HG03108 (cell line): ENCODE measurements at regions not wholly inside any gene's neighbourhood (a gene's known extent, or its start where the extent isn't known, plus 50 kb on each side); places are given as distances from the start of the nearest gene placed in this dataset.

Experiments used
- ATAC-seq: cut with Tn5 transposase; IDR thresholded peaks from one replicate; pipeline ENCODE4 v1.9.1; 2021; ENCODE audit warnings: moderate library complexity; ENCODE audit not compliant: unreplicated experiment

DNA sequence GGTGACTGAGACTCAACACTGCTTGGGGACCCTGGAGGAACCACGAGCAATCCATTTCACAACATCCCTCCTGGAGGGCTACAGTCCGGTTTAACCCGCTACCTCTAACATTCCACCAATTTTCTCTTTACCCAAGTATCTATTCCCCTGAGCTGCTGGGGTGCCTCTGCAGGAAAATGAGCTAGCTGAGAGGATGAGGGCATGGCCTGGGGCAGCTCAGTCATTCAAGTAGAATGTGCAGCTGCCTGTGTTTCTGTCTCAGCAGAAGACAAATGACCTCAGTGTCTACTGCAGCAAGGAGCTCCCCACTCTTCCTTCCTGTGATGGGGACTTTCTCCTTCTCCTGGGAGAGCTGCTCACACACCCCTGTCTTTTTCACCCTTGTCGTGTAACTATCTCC lies 120.8 kb downstream of the ZNF518B start:
- no peak for ATAC-seq

DNA sequence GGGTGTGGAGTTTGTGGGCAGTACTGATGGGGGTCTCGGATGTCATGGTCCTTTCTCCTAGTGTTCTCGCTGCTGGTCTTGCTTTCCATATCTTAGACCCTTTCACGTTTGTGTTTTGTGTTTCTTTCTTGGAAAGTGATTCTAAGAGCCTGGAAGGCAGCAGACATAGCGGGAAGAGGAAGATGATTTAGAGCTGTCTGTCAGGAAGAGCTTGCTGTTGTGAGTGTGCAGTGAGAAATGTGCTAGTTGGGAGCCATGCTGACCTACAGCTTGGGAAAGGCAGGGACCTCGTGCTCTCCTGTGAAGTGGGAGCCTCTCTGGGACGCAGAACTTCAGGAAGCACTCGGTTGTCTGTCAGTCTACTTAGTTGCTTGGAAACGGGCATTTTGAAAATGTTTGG lies 122.2 kb downstream of the ZNF518B start:
- ATAC-seq: no peak

DNA sequence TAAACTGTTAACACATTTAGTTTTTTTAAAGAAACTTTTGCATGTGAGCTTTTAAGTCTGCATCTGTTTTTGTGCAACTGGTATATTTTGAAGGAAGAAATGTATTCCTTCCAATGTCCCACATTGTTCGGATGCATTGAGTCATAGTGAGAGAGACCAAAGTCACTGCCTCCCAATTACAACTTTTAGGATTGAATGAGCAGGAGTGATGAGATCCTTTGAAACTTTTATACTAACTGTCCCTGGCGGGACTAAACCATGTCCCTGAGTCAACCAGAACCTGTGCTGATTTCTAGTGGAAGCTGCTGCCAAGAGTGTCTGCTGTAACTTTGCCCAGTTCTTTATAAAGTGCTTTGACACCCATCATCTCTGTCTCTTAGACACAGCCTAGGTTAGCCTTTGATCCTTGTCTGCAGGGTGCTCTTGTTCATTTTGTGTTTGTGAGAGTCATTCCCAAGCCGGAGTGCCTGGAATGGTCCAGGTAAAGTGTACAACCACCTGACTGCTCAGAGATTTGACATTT lies 122.7 kb downstream of the ZNF518B start:
- no peak for ATAC-seq

DNA sequence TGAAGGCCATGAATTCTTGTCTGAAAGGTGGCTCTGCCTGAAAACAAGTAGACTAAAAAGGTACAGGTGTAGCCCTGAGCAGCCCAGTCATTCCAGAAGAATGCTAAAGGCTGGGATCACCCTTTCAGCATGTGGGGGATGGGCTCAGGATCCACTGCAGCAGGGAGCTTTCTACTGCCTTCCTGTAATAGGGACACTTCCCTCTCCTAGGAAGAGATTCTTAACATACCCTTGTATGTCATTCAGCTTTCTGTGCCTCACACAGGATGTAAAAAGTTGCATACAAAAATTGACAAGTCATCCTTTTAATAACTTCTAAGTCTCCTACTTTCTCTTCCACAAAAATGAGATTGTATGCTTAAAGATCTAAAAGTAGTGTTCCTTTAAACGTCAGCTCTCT lies 123.3 kb downstream of the ZNF518B start:
- ATAC-seq: no peak

DNA sequence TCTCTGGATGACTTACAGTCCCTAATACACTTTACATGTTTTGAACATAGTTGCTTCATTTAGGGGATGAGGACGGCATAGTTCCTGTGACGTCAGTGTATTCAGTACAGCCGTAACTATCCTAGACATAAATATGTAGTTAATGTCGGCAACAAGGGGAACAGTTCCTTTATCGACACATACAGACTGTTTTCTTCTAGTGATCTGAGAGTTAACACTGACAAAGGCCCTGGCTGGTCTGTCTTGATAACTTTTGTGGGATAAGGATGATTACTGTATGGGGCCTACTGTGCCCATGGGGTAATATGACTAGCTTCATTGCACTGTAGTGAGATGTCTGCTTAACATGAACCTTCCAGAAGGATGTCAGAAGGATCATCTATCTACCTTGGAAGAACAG lies 131.2 kb downstream of the ZNF518B start:
- no peak for ATAC-seq

DNA sequence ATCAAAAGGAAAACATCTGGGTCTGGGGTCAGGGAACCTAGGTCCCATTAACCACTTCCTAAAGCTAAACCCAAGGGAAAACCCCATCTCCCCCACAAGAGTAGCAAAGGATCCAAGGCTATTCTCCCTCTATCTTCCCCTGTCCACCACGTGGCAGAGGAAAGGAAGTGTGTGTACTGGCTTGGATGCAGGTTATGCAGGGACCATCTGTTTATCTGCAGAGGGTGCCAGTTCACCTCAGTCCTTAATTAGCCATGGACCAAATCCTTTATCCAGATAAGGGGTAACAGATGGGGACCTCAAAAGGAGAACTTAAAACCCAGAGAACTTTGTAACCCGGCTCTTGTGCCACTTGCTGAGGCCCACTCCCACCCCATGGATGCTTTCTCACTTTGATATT lies 135.3 kb downstream of the ZNF518B start:
- no peak for ATAC-seq

DNA sequence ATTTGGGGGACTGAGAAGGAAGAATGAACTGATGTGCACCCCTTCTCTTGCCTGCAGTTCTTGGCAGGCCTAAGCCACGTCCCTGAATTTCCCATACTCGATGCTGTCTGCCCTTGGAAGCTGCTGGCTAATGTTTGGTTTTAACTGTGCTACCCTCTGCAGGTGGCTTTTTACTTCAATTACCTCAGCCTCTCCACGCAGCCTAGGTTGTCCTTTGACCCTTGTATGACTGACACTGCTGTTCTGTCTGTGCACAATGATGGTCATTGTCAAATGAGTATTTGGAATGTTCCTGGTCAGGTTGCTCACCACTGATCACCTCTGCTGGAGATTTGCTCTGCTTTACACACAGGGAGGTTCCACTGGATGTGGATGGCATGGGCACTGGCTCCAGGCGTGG lies 137.1 kb downstream of the ZNF518B start:
- no peak for ATAC-seq

DNA sequence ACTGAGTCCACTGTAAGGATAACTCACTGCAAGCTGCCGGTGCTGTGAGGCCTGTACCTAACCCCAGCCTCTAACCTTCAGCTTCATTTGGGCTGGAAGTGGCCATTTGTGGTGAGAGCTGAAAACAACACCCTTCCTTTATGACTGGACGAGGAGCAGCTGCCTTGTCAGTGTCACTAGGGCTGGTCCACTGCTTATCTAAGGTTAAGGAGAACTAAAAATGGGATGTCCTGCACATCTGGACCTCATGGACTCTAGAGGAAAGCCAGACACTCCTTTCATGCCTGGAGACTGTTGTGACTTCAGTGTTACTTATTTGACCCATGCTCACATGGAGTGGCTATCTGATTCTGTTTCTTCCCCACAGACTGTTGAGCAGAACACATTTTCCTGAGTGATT lies 139.9 kb downstream of the ZNF518B start:
- ATAC-seq: no peak

DNA sequence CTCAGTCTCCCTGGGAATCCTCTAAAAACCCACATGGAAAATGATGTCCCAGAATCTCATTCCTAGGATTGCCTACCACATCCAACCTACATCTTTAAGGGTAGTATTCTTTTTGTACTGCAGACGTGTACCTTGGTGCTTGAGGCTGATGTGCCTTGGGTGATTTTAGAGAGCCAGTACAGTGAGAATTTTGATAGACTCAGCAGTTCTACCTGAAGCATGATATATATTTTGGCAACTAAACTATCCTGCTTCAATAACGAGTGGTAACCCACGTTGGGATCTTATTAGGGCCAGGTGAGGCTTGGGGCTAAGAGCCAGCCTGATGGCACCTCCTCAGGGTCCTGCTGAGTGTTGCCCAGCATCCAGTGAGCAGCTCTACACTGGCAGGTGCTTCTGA lies 140.4 kb downstream of the ZNF518B start:
- ATAC-seq: no peak

DNA sequence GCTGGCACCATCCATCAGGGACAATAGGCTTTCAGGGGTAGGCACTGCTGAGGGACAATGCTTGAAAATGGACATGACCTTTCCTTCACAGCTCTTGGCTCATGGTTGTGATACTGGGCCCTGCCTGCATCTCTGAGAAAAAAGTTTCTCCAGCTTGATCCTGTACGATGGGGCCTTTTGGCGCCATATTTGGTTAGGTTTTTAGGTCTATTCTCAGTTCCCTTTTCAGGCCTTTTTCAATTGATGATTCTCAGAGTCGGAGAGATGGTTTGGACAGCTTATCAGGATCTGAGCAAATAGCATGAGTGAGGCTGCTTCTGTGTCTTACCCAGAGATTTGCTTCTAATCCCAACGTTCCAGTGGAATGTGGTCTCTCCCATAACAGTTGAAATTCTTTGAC lies 141.6 kb downstream of the ZNF518B start:
- ATAC-seq: no peak

DNA sequence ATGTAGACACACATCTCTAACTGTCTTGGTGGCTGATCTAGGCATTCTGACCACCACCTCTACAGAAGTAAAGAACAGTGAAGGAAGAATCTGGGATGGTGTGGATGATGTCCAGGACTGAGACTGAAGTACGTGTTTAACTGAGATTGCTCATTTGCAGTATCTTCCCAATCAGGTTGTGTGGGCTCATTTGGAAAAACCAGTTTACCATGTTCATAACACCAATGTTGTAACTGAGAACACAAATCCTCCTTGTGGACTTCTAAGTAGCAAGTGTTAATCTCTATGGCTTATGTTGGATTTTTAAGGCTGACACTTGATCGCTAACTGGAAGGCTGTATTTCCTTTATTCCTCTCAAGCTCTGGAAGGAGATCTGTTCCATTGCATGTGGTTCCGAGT lies 144.7 kb downstream of the ZNF518B start:
- ATAC-seq: no peak

DNA sequence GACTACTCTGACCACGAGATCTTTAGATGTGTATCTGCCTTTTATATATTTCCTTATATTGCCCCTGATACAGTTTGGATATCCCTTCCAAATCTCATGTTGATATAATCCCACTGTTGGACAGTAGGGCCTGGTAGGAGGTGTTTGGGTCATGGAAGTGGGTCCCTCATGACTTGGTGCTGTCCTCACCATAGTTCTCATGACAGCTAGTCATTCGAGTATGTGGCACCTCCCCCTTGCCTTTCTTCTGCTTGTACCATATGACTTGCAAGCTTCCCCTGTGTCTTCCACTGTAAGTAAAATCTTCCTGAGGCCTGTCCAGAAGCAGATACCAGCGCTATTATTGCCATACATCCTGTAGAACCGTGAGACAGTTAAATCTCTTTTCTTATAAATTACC lies 145.3 kb downstream of the ZNF518B start:
- ATAC-seq: no peak

DNA sequence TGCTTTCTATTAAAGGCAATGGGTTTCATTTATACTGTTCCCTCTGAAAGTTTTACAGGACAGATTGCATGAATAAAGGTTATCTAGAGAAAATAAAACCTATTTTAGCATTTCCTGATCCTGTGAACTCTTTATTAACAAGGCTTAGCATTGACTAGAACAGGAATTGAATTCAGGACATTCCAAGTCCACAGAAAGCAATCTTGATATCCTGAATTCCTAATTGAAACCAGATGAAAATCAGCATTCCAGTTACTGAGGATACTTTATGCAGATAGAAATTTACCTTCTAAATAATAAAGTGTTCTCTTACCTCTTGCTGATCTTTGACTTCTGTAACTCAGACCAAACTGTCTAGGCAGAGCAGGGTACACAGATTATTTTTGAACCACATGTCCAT lies 151.4 kb downstream of the ZNF518B start:
- ATAC-seq: no peak

DNA sequence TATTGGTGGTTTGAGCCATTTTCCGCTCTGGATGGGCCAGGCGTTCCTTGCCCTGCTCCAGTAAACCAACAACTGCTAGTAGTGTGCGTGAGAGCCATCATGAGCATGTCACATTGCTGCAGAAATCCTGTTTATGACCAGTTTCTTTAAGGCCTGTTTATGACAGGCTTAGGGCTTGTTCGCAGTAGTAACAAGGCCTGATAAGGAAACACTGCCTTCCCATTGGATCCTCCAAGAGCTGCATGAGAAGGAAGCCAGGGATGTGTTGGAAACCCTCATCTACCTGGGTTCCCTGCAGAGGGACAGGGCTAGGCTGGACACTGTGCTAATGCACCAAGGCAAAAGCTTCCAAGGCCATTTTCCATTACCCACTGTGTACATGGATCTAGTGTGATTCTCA lies 153.9 kb downstream of the ZNF518B start:
- no peak for ATAC-seq

DNA sequence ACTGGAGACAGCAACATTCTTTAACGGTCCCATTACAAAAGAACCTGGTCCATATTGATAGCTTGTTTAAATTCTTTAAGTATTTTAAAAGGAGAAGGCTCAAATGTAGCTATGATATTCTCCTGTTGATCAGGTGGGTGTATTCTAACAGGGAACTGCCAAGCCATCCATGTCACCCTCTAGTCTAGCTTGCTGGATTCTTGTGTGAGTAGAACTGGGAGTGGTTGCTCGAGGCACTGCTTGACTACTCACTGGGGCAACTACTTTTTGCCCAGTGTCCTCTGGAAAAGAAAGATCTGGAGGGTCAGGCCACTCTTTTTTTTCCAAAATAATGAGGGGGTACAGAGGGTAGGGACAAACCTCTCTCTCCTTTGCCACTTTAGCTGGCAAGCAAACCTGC lies 155.1 kb downstream of the ZNF518B start:
- no peak for ATAC-seq

DNA sequence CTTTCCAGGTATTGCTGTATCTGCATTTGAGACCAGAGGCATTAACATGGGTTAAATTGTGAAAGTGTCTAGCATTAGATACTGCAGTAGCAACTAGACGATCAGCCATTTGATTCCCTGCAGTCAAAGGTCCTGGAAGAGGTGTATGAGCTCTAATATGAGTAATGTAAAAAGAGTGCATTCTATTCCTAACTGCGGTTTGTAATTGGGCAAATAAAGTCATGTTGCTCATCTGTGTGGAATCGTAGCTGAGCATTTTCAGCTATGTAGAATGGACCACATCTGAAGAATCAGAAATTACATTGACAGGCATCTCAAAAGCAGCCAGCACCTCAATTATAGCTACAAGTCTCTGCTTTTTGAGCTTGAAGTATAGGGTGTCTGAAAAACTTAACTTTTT lies 157.6 kb downstream of the ZNF518B start:
- ATAC-seq: no peak

DNA sequence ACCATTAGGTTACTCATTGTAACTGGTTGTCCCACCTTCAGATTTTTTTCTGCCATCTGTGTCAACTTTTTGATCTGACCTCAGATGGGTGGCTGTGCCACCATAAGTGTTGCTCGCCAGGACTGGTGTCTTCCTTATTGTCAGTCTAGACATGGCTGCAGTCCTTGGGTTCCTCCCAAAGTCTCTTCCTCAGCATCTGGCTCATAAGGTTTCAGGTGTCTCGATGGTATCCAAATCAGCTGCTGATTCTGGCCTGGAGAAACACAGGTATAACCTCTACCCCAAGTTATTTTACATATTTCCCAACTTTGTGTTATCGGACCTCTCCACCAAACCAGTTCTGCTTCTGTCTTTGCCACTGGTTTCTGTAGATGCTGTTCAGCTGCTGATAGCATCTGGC lies 158.5 kb downstream of the ZNF518B start:
- ATAC-seq: no peak

DNA sequence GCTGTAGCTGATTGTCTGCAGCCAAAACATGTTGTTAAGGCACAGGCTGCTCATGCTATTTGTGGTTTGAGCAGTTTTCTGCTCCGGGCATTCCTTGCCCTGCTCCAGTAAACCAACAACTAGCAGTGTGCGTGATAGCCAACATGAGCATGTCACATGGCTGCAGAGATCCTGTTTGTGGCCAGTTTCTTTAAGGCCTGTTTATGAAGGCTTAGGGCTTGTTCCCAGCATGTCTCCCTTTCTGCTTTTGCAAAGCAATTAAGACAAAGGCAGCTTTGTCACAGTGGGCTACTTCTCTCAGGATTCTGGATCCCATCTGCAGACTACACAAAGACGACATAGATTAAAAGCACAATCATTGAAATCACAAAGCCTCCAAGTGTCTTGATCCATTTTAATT lies 160.5 kb downstream of the ZNF518B start:
- ATAC-seq: no peak

DNA sequence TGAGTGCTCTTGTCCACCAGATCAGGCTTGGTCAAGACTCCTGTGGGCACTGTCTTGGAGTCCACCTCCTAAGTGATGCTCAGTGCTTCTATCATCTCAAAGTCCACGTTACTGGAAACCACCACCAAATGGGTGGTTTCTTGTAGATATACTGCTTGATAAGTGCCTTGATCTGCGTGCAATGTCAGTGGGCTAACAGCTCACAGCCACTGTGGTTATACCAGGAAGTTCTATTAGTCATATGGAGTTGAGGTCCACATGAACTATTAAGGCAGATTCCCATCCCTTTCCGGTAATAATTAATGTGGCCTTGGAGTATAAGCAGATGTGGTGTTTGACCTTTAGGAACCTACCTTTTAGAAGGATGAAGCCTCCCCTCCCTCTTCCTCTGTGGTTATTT lies 161.9 kb downstream of the ZNF518B start:
- ATAC-seq: no peak

DNA sequence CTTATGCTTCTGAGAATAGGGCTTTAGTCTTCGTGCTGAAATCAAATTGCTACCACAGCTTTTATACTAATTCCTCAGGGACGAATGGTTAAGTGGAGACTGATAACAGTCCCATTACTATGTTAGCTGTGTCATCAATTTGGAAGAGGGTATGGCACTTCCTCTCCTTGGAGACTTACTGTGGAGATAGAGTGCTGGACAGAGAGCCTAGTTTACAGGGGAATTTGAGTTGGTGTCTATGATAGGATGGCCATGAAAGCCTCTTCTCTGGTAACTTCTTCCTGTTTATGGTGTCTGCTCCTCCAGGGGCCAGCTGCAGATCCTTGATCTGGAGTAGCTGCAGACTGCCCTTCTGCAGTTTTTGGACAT lies 167.7 kb downstream of the ZNF518B start:
- no peak for ATAC-seq

DNA sequence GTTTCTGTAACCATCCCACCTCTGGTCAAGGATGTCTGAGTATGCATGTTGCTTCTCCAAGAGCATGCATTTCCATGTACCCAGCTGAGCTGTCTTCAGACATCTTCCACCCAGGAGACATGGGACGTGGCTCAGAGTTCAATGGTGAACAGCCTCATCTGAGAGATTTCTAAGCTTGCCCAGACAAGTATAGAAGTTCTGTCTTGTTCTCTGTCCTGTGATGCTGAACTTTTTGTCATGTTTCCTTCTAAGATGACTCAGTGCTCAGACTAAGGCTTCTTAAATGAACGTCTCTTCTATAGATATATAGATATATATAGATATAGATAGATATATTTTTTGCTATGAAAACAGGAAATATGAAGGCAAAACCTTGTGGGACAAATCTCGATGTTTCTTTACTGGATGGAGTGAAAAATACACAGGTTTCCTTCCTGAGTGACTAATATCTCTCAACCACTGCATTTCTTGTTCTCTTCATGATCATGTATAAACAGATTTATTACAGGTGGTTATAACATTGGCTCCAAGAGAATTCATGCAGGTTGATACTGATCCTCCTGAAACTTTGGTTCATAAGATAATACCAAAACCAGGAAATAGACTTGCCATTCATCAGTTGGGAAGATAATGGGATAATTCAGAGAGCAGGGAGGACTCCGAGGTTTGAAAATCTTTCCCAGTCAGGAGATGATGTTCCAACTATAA lies 168.2 kb downstream of the ZNF518B start:
- no peak for ATAC-seq

DNA sequence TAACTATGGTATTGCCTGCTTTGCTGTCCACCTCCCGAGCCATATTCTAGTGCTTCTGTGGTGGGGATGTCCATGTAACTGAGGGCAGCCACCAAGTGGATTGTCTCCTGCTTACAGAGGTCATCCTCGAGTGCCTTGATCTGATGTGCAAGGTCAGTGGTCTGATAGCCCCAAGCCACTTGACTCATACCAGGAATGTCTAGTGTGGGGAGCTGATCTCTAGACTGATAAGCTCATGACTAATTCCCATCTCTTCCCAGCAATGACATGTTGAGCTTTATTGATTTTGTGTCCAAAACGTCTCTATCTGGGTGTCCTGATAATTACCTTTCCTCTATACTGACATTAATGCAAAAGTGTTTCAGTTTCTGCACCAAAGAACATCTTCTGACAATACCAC lies 168.4 kb upstream of the WDR1 start:
- ATAC-seq: no peak

DNA sequence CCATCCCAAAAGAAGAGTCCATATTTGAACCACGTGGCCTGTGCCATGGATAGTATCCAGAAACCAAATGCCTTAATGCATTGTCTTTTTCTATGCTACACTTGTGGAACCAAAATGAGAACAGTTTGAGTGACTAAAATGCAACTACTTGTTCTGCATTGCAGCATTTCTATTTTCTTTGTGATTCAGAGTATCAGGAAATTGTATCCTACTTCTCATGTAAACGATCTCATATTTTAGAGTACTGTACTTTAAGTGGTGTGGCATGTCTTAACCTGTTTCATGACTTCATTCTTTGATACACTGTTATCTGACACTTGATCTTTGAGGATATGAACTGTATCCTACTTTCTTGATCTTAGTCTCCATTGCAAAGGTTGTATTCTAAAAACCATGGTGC lies 167.2 kb upstream of the WDR1 start:
- no peak for ATAC-seq
